B cell (primary cell): ENCODE measurements at regions not wholly inside any gene's neighbourhood (a gene's known extent, or its start where the extent isn't known, plus 50 kb on each side); places are given as distances from the start of the nearest gene placed in this dataset.

Experiments
- ATAC-seq: fragments of 200-7000 bp; cut with Tn5 transposase; one replicate; pipeline ENCODE4 v1.10.0; 2021; ENCODE audit warnings: low read depth, mild to moderate bottlenecking, moderate number of reproducible peaks, moderate library complexity
- CTCF ChIA-PET: fragments of 350-600 bp; sonication (Branson Sonifier 250); formaldehyde crosslinking; loops from one replicate; lab custom pipeline; 2021; ENCODE audit warnings: antibody characterized with exemption, inconsistent platforms; lab: Charles Lee
- POLR2A ChIA-PET: fragments of 350-600 bp; sonication (Branson Sonifier 250); formaldehyde crosslinking; loops from one replicate; lab custom pipeline; 2021; ENCODE audit warnings: antibody characterized with exemption; lab: Charles Lee
- DNase-seq: peaks from one replicate; pipeline ENCODE4 v3.0.0; 2013
- H2AFZ ChIP-seq: 2 replicates; pipeline ENCODE4 v1.6.1; 2012; ENCODE audit warnings: mild to moderate bottlenecking, low read depth, low read length; ENCODE audit not compliant: insufficient read depth, poor library complexity, severe bottlenecking
- H3K27ac ChIP-seq, 2 donors: 1 replicate in 1 of 2; 2 replicates in 1 of 2; pipeline ENCODE4 v1.5.1; 2012 to 2013; ENCODE audit warnings: low read length in 2 of 2, mild to moderate bottlenecking in 2 of 2, moderate library complexity in 1 of 2
- H3K27me3 ChIP-seq, 4 experiments: fragments of 200-600 bp in 1 of 4; sonication (generic) in 1 of 4; replicated peaks in 1 of 4; 1 replicate in 2 of 4; 2 replicates in 2 of 4; pipeline versions ENCODE4 v1.6.1 to v1.7.0; 2013 to 2016; ENCODE audit warnings: low read length in 3 of 4, mild to moderate bottlenecking in 2 of 4, mixed read lengths in 1 of 4, moderate library complexity in 1 of 4; ENCODE audit not compliant: insufficient read depth in 4 of 4, control insufficient read depth in 3 of 4; ENCODE audit errors: control extremely low read depth in 1 of 4
- H3K36me3 ChIP-seq, 2 experiments: replicated peaks in 1 of 2; 1 replicate in 1 of 2; 2 replicates in 1 of 2; pipeline versions ENCODE4 v1.6.1 to v1.7.1; 2013; ENCODE audit warnings: low read length in 1 of 2; ENCODE audit not compliant: insufficient read depth in 2 of 2, control insufficient read depth in 1 of 2; ENCODE audit errors: control extremely low read depth in 1 of 2, extremely low read depth in 1 of 2
- H3K4me1 ChIP-seq, 2 donors: fragments of 200-600 bp in 1 of 2; sonication (generic) in 1 of 2; 1 replicate in 1 of 2; 2 replicates in 1 of 2; pipeline versions ENCODE4 v1.5.1 to v1.6.1; 2013 to 2017; ENCODE audit warnings: low read length in 2 of 2; ENCODE audit not compliant: control insufficient read depth in 2 of 2, insufficient read depth in 2 of 2
- H3K4me2 ChIP-seq: replicated peaks from 2 replicates; pipeline ENCODE3; 2012; ENCODE audit warnings: mild to moderate bottlenecking, low read depth, low read length; ENCODE audit not compliant: poor library complexity, severe bottlenecking
- H3K4me3 ChIP-seq, 5 experiments: fragments of 200-600 bp in 1 of 5; sonication (generic) in 1 of 5; 1 replicate in 3 of 5; 2 replicates in 2 of 5; pipeline versions ENCODE4 v1.5.1 to v1.7.0; 2011 to 2016; ENCODE audit warnings: low read length in 4 of 5, mild to moderate bottlenecking in 4 of 5, low read depth in 2 of 5, control low read depth in 1 of 5, moderate library complexity in 1 of 5; ENCODE audit not compliant: insufficient read depth in 1 of 5; ENCODE audit errors: control extremely low read depth in 1 of 5, extremely low read depth in 1 of 5
- H3K79me2 ChIP-seq: fragments of 200-600 bp; sonication (generic); one replicate; pipeline ENCODE4 v1.6.0; 2016; ENCODE audit warnings: low read length; ENCODE audit not compliant: control insufficient read depth, insufficient read depth
- H3K9ac ChIP-seq: fragments of 200-600 bp; sonication (generic); 2 replicates; pipeline ENCODE4 v1.6.1; 2017; ENCODE audit warnings: mild to moderate bottlenecking, low read length, moderate library complexity
- H3K9me3 ChIP-seq, 3 donors: one replicate each; pipeline versions ENCODE4 v1.6.1 to v1.7.1; 2013; ENCODE audit warnings: low read length in 2 of 3; ENCODE audit not compliant: control insufficient read depth in 2 of 3, insufficient read depth in 1 of 3; ENCODE audit errors: control extremely low read depth in 1 of 3
- H4K20me1 ChIP-seq: 2 replicates; pipeline ENCODE4 v1.6.0; 2012; ENCODE audit warnings: mild to moderate bottlenecking, low read length; ENCODE audit not compliant: insufficient read depth, control insufficient read depth, poor library complexity, severe bottlenecking
- H3K27ac Mint-ChIP-seq: one replicate; pipeline ENCODE4 v1.8.0; 2021; ENCODE audit warnings: mixed read lengths
- H3K27me3 Mint-ChIP-seq: one replicate; pipeline ENCODE4 v1.8.0; 2021; ENCODE audit warnings: mixed read lengths
- H3K4me1 Mint-ChIP-seq: one replicate; pipeline ENCODE4 v1.8.0; 2021; ENCODE audit warnings: mixed read lengths
- H3K4me3 Mint-ChIP-seq: one replicate; pipeline ENCODE4 v1.8.0; 2021; ENCODE audit warnings: mixed read lengths
- H3K9me3 Mint-ChIP-seq: one replicate; pipeline ENCODE4 v1.8.0; 2022; ENCODE audit warnings: mixed read lengths; ENCODE audit not compliant: insufficient read depth
- EZH2 ChIP-seq: IDR thresholded peaks from 2 replicates; pipeline ENCODE4 v1.6.1; 2012; ENCODE audit warnings: borderline replicate concordance, low read depth, mild to moderate bottlenecking, moderate library complexity, low read length; ENCODE audit not compliant: insufficient read depth, poor library complexity, severe bottlenecking
- WGBS: methylation state at CpG from one replicate; pipeline ENCODE4 v1.1.5; 2013; ENCODE audit warnings: missing lambda C conversion rate; ENCODE audit not compliant: insufficient coverage; 5-methylcytosine and 5-hydroxymethylcytosine counted together
- intact Hi-C: fragments of 100-400 bp; cut with micrococcal nuclease; formaldehyde crosslinking; loops from one replicate; pipeline ENCODE4 v1.10.0; 2022
- TF ChIP-seq, protein P1 (sequence below): fragments of 200-600 bp; IDR thresholded peaks from one replicate; pipeline ENCODE4 v1.8.0; 2022; ENCODE audit warnings: antibody characterized with exemption, mild to moderate bottlenecking

DNA sequence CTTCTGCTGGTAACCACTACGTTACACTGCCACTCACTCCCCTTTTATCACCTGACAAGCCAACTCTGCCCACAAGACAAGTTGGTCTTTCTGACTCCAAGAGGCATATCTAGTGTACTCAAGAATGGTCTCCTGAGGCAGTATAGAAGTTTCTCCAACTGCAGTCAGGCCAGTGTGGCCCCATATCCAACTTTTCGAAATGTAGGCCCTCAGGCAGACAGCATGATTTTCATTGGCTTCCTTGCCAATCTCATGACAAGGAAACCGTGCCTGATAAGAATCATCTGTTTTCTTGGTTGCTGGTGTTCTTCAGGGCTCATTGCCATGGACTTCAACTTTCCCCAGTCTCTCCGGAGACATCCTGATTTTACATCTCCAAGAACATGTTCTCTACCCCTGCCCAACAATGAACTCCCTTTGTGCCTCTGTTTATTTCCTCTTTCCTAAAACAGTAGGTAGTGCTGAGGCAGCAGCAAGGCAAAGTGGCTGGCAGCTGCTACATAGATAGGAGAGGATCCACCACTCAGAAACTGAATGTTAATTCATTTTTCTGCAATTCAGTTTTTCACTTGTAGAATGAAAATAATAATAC lies 62.6 kb upstream of the SEMA6A start:
- H3K36me3 ChIP-seq: no peaks in the 10 kb centered on the region

DNA sequence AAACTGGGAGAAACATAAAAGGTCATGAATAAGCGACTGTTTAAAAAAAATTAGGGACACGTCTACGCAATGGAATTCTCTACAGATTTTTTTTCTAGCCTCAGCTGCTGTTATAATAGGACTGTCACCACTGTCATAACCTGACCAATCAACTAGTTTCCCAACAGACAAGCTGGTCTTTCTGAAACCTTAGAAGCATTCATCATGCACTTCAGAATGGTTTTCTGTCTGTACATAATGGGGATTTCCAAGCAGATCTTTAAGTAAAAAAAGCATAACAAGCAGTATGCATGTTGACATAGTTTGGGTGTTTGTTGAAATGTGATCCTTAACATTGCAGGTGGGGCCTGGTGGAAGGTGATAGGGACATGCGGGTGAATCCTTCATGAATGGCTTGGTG lies 58.3 kb upstream of the SEMA6A start:
- TF ChIP-seq, protein P1, sequence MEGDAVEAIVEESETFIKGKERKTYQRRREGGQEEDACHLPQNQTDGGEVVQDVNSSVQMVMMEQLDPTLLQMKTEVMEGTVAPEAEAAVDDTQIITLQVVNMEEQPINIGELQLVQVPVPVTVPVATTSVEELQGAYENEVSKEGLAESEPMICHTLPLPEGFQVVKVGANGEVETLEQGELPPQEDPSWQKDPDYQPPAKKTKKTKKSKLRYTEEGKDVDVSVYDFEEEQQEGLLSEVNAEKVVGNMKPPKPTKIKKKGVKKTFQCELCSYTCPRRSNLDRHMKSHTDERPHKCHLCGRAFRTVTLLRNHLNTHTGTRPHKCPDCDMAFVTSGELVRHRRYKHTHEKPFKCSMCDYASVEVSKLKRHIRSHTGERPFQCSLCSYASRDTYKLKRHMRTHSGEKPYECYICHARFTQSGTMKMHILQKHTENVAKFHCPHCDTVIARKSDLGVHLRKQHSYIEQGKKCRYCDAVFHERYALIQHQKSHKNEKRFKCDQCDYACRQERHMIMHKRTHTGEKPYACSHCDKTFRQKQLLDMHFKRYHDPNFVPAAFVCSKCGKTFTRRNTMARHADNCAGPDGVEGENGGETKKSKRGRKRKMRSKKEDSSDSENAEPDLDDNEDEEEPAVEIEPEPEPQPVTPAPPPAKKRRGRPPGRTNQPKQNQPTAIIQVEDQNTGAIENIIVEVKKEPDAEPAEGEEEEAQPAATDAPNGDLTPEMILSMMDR: no peak
- TF ChIP-seq EZH2: no peak
- Histone ChIP-seq H3K9me3 (no peaks in the 10 kb centered on the region), H3K27me3 (no peaks in the 10 kb centered on the region), H3K27ac (no peak overlapping the region), H3K36me3 (no peaks in the 10 kb centered on the region), H4K20me1 (no peaks in the 10 kb centered on the region), H2AFZ (no peak overlapping the region), H3K4me2 (no peak overlapping the region), H3K9ac (no peak overlapping the region), H3K4me3 (no peak overlapping the region), H3K79me2 (no peaks in the 10 kb centered on the region), H3K4me1 (no peaks in the 10 kb centered on the region)
- intact Hi-C loops: no loop called here
- H3K4me3 Mint-ChIP-seq: no peak overlapping the region
- H3K27me3 Mint-ChIP-seq: no peaks in the 10 kb centered on the region
- ATAC-seq (no peak), DNase-seq (no peak)
- ChIA-PET CTCF (no interaction called here), POLR2A (no interaction called here)
- H3K9me3 Mint-ChIP-seq: no peaks in the 10 kb centered on the region
- WGBS: 100% methylated on average over 1 of the region's 4 CpGs
- H3K27ac Mint-ChIP-seq: no peak overlapping the region
- no peaks in the 10 kb centered on the region for H3K4me1 Mint-ChIP-seq

More for the DNA sequence above, 62.6 kb upstream of the SEMA6A start:
- H4K20me1 ChIP-seq: no peaks in the 10 kb centered on the region
- H3K9me3 ChIP-seq: no peaks in the 10 kb centered on the region
- no peak overlapping the region for H3K4me3 Mint-ChIP-seq
- H3K4me3 ChIP-seq: no peak overlapping the region
- CTCF ChIA-PET: no interaction called here
- H3K27me3 Mint-ChIP-seq: no peaks in the 10 kb centered on the region
- no peak overlapping the region for H3K27ac ChIP-seq
- no peak overlapping the region for H3K27ac Mint-ChIP-seq
- 75% methylated on average over 3 of the region's 4 CpGs for WGBS
- DNase-seq (no peak), ATAC-seq (no peak)
- POLR2A ChIA-PET: no interaction called here
- no peak overlapping the region for H3K4me2 ChIP-seq
- H3K4me1 ChIP-seq: no peaks in the 10 kb centered on the region
- no peaks in the 10 kb centered on the region for H3K27me3 ChIP-seq
- no peaks in the 10 kb centered on the region for H3K9me3 Mint-ChIP-seq
- H3K79me2 ChIP-seq: no peaks in the 10 kb centered on the region
- no peak overlapping the region for H2AFZ ChIP-seq
- H3K9ac ChIP-seq: no peak overlapping the region
- intact Hi-C loops: no loop called here
- no peaks in the 10 kb centered on the region for H3K4me1 Mint-ChIP-seq
- TF ChIP-seq, protein P1: no peak
- TF ChIP-seq EZH2: no peak
